C4-2B (cell line): ENCODE measurements at regions not wholly inside any gene's neighbourhood (a gene's known extent, or its start where the extent isn't known, plus 50 kb on each side); places are given as distances from the start of the nearest gene placed in this dataset.

ENCODE experiments used
- H3K27ac ChIP-seq: fragments of 450-650 bp; 2 replicates; pipeline ENCODE4 v1.5.1; 2017
- ZFX ChIP-seq: fragments of 450-650 bp; IDR thresholded peaks from 2 replicates; pipeline ENCODE4 v1.6.1; 2017
- TF ChIP-seq, protein P1 (sequence below): fragments of 450-650 bp; conservative IDR thresholded peaks from 2 replicates; pipeline ENCODE4 v1.5.1; 2017; ENCODE audit warnings: mild to moderate bottlenecking

DNA sequence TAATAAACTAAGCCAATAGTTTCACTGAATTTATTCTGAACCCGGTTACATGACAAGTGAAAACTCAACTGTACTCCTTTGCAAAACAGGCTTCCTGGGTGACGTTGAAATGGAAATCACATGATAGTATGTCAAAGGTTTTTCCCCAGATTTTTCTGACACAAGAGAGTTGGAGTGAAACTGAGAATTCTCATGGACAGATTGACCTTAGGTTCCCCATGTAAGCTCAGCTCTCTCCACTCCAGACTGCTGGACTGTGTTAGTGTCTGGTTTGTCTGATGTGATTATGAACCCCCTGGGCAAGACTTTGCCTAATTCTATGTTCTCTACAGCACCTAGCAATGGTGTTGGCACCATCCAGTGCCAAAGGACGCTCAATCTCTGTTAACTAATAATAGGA lies 219.7 kb upstream of the COL8A1 start:
- TF ChIP-seq, protein P1, sequence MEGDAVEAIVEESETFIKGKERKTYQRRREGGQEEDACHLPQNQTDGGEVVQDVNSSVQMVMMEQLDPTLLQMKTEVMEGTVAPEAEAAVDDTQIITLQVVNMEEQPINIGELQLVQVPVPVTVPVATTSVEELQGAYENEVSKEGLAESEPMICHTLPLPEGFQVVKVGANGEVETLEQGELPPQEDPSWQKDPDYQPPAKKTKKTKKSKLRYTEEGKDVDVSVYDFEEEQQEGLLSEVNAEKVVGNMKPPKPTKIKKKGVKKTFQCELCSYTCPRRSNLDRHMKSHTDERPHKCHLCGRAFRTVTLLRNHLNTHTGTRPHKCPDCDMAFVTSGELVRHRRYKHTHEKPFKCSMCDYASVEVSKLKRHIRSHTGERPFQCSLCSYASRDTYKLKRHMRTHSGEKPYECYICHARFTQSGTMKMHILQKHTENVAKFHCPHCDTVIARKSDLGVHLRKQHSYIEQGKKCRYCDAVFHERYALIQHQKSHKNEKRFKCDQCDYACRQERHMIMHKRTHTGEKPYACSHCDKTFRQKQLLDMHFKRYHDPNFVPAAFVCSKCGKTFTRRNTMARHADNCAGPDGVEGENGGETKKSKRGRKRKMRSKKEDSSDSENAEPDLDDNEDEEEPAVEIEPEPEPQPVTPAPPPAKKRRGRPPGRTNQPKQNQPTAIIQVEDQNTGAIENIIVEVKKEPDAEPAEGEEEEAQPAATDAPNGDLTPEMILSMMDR = no peak
- TF ChIP-seq ZFX = no peak

DNA sequence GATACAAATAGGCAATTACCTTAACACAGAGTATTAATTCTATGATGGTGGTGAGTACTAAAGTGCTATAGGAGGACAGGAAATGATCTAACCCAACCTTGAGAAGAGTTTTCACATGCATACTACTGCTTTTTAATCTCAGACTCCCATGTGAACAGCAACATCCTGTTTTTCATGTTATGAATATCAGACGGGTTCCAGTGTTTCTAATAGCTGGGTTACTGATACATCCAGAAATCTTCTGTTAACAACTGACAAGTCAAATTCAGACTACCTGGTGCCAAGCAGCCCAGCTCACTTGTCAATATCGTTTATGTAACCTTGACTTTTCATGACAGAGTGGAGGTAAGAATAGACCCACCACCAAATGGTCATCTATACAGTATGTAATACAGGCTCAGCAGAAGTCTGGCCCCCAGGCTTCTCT lies 220.2 kb upstream of the COL8A1 start:
- H3K27ac ChIP-seq = no peak overlapping the region
- no peak for TF ChIP-seq ZFX
- TF ChIP-seq, protein P1 = no peak

More for the DNA sequence above, 219.7 kb upstream of the COL8A1 start:
- no peak overlapping the region for H3K27ac ChIP-seq

DNA sequence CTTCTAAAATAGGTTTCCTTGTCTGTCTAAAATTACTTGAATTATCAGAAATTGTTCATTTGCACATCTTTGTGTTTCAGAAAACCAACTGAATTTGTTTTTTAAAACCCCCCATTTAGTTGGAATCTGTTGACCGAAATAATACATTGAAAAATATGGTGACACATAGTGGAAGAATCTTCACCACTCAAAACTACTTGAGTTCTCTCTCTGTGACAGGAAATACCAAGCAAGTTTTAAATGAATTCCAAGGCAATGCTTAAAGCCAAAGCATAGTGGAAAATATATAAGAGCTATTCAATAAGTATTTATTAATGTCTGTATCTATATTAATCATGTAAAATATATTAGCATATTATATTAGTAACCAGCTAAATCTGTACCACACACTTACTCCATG lies 224.9 kb upstream of the COL8A1 start:
- H3K27ac ChIP-seq = no peak overlapping the region
- TF ChIP-seq, protein P1 = no peak
- no peak for TF ChIP-seq ZFX

DNA sequence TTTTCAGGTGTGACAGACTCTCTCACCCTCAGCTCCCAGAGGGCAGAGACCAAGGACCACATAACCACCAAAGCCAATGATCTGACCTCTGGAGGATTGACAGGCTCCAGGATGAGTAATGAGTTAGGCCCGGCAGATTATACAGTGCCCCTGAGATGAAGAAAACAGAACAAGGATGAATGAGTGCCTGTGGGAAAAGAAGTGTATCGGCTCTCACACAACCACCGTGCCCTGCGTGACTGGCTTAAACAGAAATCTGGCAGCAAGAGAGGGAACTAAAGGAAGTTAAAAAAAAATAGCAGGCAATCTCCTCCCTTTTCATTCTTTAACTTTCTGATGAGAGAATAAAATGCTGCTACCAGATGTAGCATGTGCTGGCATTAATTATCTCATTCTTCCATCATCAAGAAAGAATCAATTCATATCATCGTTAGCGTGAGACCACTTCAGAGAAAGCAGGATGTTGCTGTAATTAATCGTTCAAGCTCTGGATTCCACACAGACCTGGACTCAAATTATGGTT lies 227.5 kb upstream of the COL8A1 start:
- TF ChIP-seq ZFX = no peak
- TF ChIP-seq, protein P1 = no peak
- no peak overlapping the region for H3K27ac ChIP-seq

DNA sequence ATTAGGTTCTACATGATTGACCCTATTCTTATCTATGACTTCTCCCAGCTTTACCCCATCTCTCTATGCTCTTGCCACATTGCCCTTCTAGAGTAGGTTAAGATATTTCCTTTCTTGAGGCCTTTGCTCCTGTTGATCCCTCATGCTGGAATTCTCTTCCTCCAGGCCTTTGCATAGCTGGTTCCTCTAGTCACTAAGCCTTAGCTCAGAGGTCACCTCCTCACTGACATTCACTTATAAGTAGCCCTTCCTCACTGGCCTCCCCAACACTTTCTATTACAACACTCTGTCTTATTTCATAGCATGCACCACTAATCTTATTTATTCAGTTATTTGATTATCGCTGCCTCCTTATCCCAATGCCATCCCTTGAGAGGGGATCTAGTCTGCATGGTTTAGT lies 228.4 kb upstream of the COL8A1 start:
- TF ChIP-seq, protein P1 = no peak
- TF ChIP-seq ZFX = no peak
- H3K27ac ChIP-seq = no peak overlapping the region

DNA sequence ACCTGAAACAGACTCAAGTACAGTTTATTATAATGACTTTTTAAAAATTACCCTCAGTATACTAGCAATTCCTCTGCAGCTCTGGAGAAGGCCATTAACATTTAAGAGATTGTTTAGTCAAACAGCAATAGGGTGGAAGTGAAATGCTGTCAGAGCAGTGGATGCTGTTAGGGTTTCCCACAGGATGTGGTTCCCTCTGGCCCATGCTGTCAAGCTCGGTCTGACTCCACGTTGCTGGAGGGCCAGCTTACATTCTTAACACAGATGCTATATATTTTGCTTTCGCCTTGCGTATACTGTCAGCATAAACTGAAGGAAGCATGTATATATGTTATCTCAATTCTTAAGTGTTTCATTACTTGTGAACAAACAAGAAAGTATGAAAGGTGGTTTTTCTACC lies 231.1 kb upstream of the COL8A1 start:
- TF ChIP-seq, protein P1 = no peak
- TF ChIP-seq ZFX = no peak
- no peak overlapping the region for H3K27ac ChIP-seq

DNA sequence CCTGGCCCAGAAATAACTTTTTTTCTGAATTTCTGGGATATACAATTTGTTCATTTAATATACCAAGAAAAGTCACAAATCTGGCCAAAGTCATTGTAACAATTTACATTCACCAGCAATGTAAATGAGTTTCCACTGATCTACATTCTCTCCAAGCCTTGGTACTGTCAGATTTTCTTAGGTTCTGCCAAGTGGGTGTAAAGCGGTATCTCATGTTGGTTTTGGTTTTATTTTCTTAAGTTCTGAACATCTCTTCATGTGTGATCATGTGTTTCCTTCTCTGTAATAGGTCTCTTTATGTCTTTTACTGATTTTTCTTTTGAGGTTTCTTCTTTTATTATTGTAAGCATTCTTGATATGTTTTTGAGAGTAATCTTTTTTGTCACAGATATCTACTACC lies 235.6 kb upstream of the COL8A1 start:
- H3K27ac ChIP-seq = no peak overlapping the region
- TF ChIP-seq ZFX = no peak
- TF ChIP-seq, protein P1 = no peak
